NOMO-1 treated with DMSO at 0.1 percent for 48 hours (cell line): ENCODE measurements at regions not wholly inside any gene's neighbourhood (a gene's known extent, or its start where the extent isn't known, plus 50 kb on each side); places are given as distances from the start of the nearest gene placed in this dataset.

Experiments used
- DNase-seq: peaks from one replicate; lab custom pipeline; 2025; ENCODE audit not compliant: unreplicated experiment; lab: John Stamatoyannopoulos, UW

DNA sequence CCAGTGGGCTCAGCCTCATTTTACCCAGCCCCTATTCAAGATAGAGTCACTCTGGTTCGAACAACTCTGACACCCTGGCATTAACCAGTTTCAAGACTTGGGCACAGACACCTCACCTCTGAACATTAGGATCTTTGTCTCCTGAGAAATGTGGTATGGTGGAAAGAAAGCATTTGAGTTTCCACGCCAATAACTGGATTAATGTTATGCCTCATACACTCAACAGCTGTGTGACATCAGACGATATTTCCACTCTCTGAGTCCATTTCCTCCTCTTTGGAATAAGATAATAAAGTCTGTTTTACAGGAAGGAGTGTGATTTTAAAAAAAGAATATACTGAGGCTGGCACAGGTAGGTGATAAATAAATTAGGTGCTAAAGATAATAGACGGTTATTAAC lies 121.3 kb upstream of the CHL1 start:
- DNase-seq: no peak

DNA sequence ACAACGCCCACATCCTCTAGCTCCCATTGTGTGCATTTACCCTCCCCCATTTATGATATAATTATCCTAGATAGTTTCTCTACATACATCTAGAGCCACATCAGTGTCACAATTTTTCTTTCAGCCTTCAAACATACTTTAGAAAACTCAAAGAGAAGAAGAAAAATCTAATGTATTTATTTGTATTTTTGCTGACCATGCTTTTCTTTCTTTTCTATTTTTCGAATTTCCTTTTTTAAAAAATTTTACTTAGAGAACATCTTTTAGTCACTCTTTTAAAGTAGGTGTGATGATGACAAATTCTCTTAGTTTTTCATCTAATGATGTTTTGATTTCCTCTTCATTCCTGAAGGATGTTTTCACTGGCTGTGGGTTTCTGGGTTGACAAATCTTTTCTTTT lies 117.0 kb upstream of the CHL1 start:
- DNase-seq: no peak

GRCh38 chr3:82508-82907 lies 114.1 kb upstream of the CHL1 start:
- DNase-seq: no peak

- no peak for DNase-seq
Measured at GRCh38 chr3:83096-83495, 113.5 kb upstream of the CHL1 start.

DNA sequence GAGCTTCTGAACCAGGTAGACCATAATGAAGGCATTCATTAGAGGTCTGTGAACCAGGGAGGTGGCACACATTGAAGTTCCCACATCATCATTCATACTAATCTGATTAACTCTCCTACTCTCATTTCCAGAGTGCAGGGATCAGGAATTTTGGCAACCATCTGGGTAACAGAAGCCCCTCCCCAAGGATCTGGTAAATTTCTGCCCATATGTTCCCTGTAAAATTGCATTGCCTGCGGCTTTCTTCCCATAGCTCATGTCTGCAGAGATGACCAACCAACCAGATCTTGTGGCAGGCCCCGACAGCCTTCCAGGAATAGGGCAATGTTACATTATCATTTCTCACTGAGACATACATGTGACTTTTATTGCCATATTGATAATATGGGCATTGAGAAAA lies 111.4 kb upstream of the CHL1 start:
- no peak for DNase-seq

GRCh38 chr3:88267-88666 lies 108.3 kb upstream of the CHL1 start:
- no peak for DNase-seq

DNA sequence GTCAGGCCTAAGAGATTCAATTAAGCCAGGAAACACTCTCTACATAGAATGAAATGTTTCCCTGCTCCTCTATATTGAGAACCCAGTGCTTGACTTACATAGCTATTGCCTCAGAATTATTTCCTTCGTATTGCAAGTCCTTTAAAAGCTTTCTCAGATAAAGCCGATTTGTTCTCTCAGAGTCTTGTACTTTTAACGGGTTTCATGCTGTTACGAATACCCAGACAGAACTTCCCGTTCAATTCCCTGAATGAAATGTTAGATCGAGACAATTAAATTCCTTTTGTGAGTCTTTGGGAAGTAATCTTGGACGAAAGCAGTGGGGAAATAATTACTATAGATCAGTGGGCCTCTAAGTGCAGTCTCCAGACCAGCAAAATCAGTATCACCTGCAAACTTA lies 102.8 kb upstream of the CHL1 start:
- DNase-seq: no peak

DNA sequence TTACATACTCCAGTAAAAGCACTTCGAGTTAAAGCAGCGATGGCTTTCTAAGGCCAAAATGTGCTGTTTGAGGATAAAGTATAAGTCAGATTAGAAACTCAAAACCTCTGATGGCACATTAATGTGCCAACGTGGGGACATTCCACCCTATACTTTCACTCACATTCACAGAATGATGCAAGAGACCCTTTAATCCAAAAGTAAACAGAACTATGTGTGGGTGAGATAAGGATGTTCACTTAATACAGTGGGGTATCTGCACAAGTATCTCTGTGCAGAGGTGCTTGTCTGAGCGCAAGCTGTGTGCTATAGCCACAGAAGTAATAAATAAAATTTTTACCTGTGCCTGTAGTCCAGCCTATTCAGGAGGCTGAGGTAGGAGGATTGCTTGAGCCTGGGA lies 100.3 kb upstream of the CHL1 start:
- no peak for DNase-seq

DNA sequence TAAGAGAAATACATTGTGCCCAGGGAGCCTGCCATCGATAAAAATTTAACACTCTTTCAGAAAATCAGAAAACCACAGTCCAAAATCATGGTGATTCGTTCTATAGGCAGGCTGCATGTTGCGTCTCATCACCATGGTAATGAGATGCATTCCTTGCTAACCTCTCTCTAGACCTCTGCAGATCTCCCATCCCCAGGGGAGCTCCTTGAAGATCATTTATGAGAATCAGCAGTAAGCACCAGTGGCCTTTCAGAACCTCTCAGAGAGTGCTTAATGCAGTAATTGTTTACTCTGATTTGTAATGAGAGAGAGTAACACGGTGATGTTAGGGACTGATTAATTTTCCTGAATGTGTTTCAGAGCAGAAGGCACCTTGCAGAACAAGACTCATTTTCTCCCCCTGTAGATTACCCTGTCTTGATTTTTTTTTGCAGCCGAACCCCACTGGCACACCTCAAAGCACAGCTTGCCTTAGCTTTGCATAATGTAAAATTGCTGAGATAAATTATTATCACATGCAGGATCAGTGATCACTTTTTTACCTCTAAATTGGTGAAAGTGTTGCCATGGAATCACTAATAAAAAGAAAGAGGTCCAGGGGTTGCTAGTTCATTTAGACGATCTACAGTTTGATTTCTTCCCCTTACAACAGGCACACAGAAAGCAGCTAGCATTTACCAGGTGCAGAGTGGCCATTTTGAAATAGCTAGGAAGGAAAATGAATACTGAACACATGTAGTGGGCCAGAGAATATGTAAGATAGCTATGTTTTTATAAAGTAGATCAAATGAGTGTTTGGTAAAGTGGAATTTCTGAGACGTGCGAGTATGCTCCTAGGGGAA lies 98.9 kb upstream of the CHL1 start:
- no peak for DNase-seq

DNA sequence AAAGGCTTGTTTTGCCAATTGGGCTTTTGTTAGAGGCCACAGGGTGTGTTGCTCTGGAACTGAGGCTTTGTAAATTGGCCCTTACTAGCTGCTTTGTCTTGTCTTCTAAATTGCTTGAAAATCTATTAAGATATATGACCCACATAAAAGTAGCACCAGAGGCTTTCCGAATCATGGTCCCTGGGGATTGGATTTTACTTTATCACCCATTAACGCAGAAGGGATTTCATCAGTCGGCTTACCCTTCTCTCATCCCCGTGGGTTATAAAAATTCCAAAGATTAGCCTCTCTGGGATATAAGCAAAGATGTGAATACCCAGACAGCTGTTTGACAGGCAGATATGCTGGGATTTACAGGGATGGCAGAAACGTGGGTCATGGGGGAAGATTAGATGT lies 98.3 kb upstream of the CHL1 start:
- no peak for DNase-seq

DNA sequence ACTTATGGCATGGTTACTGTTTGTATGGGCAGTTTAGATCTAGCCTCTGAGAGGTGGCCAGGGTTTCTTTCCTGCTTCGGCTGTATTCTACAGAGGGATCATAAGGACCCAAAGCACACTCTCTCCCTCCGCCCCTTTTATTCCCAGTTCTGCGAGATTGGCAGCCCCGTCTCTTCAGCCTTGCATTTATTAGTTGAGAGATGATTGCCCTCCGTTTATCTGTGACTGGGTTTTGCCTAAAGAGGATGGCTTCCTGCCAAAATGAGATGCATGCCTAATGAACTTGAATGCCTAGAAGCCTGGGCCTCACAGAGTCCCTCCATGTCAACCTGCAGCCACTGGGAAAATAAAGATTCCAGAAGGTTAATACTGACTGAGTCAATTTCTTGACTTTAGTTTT lies 97.1 kb upstream of the CHL1 start:
- no peak for DNase-seq

DNA sequence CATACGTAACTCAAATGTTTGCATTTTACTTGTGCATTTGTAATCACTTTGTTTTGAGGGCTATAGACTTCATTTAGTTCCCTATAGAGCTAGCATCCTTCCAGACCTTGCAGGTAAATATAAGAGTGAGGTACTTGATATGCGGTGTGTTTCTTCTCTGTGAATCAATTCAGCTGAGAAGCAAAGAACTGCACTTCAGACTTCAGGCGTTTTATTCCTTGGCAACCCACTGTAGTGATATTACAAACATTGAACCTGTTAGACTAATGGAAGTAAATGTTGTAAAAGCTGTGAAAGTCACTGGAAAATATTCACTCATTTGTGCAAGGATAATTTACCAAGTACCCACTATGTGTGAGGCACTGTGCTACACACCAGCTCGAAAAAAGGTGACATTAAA lies 94.1 kb upstream of the CHL1 start:
- DNase-seq: no peak

- no peak for DNase-seq
Measured at GRCh38 chr3:103991-104390, 92.6 kb upstream of the CHL1 start.

- no peak for DNase-seq
Measured at GRCh38 chr3:105585-105984, 91.0 kb upstream of the CHL1 start.

DNA sequence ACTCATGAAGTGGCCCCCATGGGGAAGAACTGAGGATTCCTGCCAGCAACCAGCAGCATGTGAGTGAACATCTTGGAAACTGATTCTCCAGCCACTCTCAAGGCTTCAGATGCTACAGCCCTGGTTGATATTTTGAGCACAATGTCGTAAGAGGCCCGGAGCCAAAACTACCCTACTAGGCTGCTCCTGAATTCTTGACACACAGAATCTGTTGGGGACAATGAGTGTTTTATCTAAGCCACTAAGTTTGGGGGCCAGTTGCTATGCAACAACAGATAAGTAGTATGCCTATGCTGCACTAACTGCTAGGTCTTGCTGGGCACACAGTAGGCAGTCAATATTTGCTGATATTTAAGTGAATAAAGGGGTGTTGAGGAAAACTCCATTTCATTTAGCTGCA lies 89.9 kb upstream of the CHL1 start:
- no peak for DNase-seq

DNA sequence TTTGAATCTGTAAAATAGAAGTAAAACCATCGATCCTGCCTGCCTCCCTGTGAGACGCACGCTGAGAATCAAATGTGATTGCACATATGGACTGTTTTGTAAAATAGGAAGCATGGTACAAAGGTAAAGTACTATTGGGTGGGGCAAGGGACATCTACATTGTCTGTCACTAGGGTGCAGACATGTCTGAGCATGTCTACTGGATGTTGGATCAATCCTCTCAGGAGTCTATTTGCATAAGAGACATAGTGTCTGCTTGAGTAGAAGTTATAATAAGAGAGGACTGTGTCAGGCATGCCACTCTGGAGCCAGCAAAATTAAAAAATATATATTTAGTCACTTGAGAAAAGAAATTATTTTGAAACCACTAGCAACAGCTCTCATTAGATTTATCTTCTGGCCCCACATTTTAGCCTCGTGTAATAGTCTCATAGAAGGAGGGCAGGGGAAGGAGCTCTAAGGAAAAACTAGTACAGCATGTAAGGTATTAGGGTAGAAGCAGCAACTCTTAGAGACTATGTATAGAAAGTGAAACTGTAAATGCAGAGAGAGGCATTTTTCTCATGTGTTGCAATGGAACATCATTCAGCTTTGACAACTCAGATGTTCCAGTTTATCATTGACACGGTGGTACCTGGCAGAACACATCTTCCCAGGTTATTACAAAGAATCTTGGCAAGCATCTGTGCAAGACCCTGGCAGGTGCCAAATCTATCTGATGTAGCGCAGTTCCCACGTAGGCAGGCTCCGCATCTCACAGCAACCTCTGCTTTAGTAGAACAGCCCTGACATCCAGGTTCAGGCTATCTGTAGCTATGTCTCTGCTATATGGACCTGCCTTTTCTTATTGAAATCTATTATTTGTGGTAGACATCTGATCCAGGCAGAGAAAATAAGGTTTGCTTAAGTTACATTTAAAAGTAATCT lies 85.2 kb upstream of the CHL1 start:
- DNase-seq: no peak

DNA sequence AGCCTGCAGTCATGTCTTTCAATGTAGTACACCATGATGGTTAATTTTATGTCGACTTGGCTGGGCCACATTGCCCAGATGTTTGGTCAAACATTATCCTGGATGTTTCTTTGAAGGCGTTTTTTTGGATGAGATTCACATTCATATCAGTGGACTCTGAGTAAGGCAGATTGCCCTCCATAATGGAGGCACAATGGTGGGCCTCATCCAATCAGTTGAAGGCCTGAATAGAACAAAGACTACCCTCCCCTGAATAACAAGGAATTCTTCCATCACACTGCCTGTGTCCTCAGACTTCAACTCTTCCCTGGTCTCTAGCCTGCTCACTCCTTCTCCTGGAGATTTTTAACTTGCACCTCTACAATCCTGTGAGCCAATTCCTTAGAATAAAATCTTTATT lies 83.8 kb upstream of the CHL1 start:
- DNase-seq: no peak

- no peak for DNase-seq
Measured at GRCh38 chr3:118666-119065, 77.9 kb upstream of the CHL1 start.

GRCh38 chr3:123341-123740 lies 73.2 kb upstream of the CHL1 start:
- DNase-seq: no peak

DNA sequence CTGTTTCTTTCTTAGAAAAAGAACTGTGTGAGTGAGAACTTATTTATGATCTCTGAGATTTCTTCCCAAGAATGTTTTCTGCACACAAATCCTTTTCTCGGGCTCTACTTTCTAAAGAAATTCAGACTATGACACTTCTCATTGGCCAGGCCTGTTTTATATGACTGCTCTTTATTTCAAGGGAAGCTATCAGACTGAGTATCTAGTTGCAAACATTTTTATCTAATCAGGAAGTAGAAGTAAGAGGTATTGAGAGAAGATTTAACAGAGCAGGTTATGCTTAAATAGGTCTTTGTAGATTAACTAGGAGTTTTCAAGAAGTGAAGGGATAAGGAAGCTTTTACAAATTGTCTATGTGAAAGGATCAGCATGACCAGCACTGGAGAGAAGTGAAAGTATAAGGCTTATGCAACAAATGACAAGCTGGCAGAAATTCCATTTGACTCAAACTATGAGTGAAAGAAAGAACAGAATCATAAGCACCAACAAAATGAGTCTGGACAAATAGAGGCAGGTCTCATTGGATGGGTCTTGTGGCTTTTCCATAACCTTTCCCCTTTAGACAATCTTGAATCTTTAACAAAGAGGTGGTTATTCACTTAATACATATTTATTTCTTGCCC lies 71.9 kb upstream of the CHL1 start:
- peak; percentile 18 for DNase-seq

DNA sequence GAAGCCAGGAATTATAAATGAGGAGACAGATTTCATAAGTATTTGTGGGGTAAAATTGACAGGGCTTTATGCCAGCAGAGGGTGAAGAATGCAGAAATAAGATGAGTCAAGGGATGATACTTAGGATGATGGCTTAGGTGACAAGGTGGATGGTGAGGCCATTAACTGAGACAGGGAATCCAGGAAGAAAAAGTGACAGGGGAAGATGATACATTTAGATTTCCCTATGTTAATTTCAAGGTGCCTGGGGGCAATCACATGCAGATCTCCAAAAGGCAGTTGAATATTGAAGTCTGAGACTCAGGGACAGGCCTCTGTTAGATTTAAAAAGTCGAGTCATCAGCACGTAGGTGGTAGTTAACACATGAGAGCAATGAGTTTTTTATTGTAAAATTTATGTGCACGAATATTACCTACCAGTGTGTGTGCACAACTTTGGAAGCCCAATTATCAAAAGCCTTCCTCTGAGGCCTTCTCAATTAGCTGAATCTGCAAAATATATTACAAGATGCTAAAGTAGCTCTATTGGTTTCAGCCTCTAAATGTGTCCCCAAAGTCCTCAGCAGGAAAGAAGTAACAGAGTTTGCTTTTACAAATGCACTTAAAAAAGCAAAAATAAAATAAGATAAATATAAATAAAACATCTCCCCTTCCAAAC lies 67.9 kb upstream of the CHL1 start:
- no peak for DNase-seq
